Activated T-cell treated with anti-CD3 and anti-CD28 coated beads, Interleukin-2, amount 50 U/mL, for 1 hour (primary cell): ENCODE measurements at regions not wholly inside any gene's neighbourhood (a gene's known extent, or its start where the extent isn't known, plus 50 kb on each side); places are given as distances from the start of the nearest gene placed in this dataset.
"Not testable (repeated sequence)": the region's sequence is repeated elsewhere in the genome, so short reads cannot be mapped to it uniquely, and the experiment has no call there.

Source experiments
- DNase-seq: peaks from one replicate; pipeline ENCODE4 v3.0.0-alpha.2; 2020

DNA sequence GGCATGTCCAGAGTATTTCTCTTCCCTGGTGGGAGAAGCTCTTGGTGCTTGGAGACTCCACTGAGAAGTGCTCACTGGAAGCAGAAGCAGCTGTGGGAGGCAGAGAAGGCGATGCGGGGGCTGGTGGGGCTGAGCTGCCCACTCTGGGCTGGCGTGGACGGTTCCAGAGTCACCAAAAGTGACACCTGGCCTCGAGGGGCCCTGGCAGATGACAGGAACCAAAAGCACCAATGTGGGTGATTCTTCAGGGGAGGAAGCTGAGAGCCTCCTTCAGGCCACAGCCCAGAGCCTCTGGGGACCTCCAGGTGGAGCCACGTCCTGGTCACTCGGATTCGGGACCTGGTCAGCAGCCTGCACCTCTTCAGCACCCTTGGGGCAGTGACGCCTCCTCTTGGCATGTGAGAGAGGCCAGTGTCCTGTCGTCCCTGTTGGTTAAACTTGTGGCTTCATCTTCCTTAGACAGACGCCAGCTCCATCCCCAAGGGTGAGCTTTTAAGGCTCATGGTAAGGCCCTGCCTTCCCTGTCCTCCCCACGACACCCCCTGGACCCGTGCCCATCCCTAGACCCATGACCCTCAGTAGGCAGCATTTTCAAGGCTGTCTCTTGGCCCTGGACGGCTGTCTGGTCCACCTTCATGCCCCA lies 78.7 kb upstream of the IRX4 start:
- no peak for DNase-seq

DNA sequence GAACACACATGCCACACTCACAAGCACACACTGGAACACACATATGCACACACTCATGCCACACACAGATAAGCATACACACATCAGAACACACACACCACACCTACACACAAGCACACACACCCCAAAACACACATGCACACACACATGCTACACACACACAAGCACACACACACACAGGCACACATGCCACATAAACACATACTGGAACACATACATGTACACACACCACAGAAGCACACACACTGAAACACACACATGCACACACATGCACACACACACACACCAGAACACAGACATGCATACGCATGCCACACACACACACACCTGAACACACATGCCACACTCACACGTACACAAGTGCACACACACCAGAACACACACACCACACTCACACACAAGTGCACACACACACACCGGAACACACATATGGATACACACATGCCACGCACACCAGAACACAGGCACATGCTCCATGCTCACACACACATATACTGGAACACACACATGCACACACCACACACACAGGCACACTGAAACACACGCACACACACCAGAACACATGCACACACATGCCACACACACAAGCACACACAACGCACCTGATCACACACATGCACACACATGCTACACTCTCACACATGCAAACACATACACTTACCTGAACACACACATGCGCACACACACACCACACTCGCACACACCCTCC lies 78.0 kb upstream of the IRX4 start:
- no peak for DNase-seq

DNA sequence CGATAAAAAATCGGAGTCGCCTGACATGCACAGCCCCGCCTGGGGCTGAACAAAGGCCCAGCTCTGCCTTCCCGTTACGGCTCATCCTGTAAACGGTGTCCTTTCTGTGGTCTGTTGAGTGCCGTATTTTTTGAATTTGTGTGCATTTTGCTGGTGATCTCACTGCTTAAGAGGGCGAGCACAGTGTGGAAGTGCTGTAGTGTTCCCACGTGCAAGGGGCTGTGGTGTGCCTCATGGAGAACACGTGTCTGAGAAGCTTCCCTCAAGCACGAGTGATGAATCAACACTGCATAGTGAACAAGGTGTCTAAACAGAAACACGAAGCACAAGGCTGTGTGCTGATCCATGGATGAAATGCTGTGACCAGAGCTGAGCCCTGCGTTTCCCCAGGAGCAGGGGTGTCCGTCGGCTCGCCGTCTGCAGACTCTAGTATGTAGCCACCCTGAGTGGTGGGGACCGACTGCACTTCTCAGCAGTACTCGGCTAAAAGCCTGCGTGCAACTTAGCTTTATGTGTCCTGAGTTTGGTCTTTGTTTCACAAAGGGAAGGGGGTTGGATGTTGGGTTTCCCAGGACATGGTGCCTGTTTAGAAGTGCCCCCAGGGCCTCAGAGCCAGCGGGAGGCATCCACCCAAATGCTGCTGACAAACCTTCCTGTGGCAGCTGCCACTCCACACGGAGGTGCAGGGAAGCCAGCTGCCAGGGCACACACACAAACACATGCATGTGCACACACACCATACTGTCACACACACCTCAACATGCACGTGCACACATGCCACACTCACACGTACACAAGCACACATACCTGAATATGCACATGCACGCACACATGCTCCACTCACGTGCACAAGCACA lies 77.2 kb upstream of the IRX4 start:
- no peak for DNase-seq

DNA sequence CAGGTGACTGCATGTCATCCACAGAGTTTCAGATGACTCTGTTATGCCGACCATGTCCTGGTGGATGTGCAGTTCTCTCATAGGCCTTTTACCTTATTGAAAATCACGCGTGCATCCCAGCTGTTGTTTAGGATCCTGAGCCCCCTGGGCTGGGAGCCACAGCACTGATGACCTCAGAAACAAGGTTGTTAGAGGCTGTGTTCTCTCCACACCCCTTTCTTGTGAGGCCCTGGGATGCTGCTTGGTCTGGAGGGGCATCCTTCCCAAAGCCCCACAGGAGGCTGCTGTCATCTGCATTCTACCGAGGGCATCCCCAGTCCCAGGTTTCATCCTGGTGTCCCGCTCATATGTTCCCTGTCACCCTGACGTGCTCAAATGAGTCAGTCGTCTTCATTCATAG lies 76.5 kb upstream of the IRX4 start:
- DNase-seq, result no peak

DNA sequence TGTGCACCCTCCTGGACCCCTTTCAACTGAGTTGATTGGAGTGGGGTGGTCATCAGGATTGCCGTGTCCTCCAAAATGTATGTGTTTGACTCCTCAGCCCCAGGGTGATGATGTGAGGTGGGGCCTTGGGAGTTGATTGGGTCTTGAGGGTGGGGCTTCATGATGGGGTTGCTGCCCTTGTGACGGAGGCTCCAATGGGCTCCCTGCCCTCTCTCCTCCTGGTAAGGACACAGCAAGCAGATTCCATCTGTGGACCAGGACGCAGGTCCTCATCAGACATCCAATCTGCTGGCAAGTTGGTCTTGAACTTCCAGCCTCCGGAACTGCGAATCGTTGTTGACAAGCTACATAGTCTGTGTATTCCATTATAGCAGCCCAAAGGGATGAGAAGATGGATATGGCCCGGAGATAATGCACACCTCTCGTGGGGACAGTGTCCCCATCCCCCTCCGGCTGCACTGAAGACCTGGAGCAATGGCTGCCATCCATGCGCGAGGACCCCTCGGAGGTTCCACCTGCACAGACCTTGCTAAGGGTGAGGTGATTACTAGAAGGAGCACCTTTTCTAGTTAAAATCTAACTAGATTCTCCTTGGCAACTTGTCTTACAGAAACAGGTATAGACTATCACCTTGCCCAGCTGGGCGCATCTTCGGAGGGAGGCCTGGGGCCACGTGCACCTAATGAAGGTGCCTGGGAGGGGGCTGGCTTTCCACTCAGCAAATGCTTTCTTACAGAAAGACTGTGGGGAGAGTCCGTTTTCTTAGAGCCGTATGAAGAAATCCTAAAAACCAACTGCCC lies 75.7 kb upstream of the IRX4 start:
- no peak for DNase-seq

DNA sequence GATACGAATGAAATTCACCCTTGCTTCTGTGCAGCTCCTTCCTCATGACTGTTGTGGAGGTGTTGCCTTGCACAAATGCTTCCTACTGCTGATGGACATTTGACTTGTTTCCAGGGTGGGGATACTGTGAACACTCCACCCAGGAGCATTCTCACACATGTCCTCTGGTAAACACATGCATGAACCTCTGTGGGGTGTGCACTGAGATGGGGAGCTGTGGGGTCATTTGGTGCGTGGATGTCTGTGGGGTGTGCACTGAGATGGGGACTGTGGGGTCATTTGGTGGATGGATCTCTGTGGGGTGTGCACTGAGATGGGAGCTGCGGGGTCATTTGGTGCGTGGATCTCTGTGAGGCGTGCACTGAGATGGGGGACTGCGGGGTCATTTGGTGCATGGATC lies 72.9 kb upstream of the IRX4 start:
- no peak for DNase-seq

DNA sequence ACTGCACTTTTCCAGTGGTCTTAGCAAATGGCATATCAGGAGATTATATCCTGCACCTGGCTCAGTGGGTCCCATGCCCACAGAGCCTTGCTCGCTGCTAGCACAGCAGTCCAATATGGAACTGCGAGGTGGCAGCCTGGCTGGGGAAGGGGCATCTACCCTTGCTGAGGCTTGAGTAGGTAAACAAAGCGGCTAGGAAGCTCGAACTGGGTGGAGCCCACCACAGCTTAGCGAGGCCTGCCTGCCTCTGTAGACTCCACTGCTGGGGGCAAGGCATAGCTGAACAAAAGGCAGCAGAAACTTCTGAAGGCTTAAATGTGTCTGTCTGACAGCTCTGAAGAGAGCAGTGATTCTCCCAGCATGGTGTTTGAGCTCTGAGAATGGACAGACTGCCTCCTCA lies 71.0 kb upstream of the IRX4 start:
- not testable (repeated sequence) for DNase-seq

DNA sequence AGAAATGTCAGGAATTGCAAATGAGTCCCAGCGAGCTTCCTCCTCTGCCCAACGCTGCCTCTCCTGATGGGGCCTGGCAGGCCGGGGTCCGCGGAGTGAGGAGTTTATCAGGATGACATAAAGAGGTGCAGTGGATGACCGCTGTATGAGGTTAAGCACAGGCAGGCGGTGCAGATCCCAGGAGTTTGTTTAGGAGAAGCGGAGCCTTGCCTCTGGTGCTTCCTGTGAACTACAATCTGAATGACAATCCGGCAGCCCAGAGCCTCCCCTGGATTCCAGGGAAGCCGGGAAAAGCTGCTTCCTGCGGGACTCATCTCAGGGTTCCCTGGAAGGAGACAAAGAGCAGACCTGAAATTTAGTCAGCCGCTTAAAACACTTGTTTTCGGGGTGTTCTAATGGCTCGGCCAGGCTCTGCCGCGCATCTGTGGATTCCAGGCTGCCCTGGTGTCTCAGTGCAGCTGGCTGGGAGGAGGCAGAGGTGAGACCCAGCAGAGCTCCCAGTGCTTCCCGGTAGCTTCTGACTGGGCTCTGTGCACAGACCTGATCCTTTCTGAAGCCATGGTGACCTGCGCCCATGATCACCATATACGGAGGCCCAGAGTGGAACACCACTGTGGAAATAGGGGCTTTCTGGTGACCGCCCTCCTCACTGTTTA lies 69.8 kb upstream of the IRX4 start:
- DNase-seq, result no peak

DNA sequence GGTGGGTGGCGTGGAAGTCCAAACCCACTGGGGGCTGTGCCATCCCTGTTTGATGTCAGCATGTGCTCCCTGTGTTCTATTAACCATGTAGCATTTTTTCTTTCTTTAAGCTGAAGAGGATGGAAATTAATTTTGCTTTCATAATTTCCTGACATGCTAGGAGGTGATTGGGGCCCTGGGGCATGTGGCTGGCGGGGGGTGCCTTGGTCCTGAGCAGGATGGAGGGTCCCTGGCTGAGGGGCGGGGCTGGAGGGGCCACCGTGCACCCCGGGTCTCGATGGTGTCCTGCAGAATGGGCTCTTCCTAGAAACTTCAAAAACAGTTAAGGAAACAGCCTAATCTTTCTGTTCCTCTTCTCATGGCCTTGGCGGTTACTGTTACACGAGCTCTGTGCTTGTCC lies 69.3 kb upstream of the IRX4 start:
- no peak for DNase-seq

DNA sequence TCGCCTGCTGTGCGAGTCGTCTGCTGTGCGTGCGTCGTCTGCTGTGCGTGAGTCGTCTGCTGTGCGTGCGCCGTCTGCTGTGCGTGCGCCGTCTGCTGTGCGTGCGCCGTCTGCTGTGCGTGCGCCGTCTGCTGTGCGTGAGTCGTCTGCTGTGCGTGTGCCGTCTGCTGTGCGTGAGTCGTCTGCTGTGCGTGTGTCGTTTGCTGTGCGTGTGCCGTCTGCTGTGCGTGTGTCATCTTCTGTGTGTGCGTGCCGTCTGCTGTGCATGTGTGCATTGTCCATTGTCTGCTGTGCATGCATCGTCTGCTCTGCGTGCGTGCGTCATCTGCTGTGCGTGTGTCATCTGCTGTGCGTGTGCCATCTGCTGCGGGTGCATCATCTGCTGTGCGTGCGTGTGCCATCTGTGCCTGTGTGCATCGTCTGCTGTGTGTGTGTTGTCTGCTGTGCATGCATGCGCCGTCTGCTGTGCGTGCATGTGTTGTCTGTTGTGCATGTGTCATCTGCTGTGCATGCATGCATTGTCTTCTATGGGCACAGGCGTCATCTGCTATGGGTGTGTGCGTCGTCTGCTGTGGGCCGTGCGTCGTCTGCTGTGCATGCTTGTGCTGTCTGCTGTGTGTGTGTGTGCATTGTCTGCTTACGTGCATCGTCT lies 68.6 kb upstream of the IRX4 start:
- no peak for DNase-seq

DNA sequence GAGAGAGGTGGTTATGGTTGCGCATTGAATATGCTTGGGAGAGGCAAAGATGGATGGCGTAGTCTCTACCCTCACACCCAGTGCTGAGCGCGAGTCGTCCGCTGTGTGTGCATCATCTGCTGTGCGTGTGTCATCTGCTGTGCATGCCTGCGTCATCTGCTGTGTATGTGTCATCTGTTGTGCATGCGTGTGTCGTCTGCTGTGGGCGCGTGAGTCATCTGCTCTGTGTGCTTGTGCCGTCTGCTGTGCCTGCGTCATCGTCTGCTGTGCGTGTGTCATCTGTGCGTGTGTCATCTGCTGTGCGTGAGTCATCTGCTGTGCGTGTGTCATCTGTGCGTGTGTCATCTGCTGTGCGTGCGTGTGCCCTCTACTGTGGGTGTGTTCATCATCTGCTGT lies 68.0 kb upstream of the IRX4 start:
- no peak for DNase-seq

DNA sequence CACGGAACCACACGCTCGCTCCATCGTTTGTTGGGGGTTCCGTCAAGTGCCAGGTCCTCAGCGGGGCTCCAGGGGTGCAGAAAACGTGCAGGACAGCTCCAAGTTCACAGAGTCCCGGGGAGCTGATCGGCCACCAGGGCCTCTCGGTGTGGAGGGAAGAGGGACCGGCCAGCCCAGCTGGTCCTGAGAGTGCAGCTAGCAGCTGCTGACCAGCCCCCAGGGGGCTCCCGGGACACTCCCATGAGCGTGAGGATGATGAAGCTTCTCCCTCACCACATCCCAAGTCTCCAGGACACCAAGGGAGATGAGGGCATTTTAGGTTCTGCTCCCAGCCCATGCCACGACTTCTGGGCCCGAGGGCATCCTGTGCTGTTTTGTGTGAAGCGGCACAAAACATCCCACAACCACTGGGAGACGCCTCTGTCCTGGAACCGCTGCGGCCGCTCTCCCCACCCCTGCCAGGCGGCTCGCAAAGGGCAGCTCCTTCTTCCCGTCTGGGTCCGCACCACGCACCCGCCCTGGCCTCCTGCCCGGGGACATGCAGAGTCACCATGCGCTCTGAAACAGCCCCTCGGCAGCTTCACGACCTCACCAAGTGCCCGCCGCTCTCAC lies 67.5 kb upstream of the IRX4 start:
- no peak for DNase-seq

DNA sequence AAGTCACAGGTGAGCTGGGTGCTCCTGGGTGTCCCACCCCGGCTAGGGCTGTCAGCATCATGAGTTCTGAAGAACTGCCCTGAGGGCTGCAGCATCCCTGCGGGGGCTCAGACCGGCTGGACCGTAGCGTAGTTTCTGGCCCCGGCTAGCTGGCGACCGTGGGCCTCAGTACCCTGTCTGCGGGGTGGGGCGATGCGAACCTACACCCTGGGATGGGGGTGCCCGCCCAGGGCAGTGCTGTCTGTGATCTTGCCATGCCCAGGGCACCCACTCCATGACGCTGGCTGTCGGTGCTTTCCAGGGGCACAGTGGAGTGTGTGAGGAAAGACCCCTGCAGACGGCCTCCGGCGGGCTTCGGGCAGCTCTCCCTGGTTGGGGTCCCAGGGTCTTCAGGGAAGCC lies 66.5 kb upstream of the IRX4 start:
- no peak for DNase-seq

DNA sequence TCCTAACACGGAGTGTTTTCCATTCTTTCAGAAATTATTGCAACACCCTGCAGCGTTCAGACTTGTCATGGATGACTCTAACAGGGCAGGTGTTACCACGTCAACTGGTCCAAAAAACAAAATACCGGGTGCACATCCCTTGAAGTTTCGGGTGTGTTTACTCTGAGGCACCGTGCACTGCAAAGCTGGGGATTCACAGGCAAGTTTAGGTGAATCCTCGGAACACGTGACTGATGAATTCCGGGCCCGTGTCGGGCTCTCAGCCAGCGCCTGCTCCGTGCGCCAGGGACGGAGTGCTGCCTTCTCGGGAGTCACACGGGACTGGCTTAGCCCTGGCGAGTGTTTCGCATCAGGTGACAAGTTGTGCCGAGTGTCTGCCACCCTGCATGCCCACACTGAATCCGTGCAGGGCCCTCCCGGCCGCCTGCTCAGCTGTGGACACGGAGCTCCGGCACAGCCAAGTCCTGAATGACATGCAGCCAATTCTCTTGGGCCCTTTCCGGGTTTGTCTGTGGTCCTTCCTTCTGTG lies 66.0 kb upstream of the IRX4 start:
- DNase-seq, result no peak

DNA sequence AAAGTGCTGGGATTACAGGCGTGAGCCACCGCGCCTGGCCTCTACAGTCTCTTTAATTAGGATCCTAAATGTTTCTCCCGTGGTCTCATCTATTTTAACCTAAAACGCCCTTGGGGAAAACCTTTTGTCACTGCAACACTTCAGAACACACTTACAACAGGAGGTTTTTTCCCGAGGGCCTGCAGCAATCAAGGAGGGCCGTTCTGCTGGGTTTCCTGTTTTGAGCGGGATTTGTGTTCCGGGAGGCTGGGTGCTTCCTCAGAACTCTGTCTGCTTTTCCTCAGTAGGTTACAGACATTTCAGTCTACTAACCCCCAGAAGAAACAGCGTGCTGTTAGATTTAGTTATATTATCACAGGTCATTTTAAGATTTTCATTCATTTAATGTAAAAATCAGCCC lies 65.4 kb upstream of the IRX4 start:
- no peak for DNase-seq

DNA sequence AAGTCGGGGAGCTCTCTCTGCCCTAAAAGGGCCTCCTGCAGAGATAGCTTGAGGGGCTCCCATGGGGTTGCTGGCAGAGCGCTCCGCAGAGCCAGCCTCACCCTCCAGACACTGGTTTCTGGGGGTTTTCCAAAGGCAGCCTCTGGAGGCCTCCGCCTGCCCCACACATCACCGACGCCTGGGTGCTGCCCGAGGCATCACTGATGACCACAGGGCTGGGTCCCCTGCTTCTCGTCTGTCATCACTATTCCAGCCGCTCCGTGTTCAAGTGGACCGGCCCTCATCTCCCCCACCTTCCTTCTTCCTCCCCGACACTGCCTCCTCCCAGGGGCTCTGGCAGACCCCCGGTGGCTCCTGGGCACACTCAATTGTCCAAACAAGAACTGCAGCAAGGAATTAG lies 64.1 kb upstream of the IRX4 start:
- DNase-seq, result no peak

DNA sequence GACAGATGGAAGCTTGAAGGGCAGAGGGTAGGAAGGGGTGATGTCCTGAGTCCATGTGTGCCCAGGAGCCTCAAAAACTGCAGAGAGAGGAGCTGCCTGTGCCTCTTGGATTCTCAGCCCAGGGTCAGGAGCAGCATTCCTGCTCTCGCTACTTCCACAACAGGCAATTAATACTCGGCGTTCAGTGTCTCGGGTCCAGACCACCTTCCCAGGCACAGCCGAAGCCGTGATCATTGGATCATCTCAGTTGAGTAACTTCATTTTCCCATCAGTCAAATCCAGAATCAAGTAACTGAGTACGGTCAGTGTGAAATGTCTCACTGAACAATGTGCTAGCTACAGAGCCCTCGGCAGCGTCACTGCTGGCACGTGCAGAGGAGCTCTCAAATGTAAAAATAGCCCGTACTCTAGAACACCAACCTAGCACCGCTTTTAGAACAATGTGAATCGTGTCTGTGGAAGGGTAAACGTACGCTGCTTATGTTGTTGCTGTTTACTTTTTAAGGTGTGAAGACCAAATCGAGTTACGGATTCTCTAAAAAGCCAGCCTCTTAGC lies 63.5 kb upstream of the IRX4 start:
- DNase-seq, result no peak

DNA sequence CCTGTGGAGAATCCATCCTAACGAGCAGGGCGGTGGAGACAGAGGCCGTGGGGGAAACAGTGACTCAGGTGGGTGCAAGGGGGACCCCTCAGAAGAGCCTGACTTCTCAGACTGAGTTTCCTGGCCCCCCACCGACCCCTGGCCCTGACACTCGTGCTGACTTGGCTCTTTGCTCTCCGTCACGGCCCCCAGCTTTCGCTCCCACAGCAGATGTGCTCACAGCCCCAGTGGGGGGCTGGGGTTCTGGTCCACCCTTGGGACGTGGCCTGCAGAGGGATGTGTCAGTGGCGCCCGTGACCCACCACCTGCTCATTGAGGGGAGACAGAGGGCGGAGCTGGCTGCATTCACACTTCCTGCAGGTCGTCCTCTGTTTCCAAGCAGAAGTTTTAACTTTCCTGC lies 62.9 kb upstream of the IRX4 start:
- DNase-seq, result no peak

DNA sequence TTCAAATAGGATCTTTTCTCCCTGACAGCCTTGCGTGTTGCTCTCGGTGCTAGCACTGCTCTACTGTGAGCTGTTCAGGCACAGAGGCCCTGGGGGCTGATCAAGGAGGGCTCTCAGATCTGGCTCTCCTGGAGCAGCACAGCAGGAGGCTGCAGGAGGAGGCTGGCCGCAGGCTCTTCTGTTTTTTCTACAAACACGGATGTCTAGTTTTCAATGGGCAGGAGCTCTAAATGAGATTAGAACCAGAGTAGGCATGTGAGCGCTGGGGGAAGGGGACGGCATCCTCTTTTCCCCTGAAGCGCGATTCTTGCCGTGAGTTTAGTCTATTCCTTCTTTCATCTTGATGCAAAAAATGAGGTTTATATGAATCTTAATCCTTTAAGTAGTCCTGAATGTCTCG lies 61.7 kb upstream of the IRX4 start:
- no peak for DNase-seq

DNA sequence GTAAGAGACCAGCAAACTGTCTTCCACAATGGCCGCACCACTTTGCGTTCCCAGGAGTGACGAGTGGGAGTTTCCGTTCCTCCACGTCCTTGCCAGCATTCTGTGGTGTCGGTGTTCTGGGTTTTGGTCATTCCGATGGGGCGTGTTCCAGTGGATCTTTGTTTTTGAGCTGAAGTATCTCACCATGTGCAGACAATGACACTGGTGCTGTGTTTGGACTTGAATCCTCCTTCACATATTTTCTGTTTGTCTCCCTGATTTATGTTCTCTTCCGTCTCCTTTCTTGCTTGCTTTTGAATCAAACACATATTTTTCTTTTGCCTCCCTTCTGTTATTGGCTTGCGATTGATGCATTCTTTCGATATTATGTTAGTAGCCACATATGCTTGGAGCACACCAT lies 60.8 kb upstream of the IRX4 start:
- no peak for DNase-seq

DNA sequence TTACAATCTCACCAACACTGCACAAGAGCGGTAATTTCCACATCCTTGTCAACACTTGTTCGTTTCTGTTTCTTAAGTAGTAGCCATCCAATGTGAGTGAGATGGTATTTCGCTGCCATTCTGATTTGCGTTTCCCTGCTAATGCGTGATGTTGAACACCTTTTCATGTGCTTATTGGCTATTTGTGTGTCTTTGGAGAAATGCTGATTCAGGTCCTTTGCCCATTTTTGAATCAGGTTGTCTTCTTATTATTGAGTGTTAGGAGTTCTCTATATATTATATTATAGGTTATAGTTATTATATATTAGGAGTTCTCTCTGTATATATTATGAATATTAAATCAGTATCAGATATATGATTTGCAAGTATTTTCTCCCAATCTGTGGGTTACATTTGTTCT lies 59.9 kb upstream of the IRX4 start:
- DNase-seq, result no peak
